ENCODE measurements at regions not wholly inside any gene's neighbourhood (a gene's known extent, or its start where the extent isn't known, plus 50 kb on each side); places are given as distances from the start of the nearest gene placed in this dataset.

DNA sequence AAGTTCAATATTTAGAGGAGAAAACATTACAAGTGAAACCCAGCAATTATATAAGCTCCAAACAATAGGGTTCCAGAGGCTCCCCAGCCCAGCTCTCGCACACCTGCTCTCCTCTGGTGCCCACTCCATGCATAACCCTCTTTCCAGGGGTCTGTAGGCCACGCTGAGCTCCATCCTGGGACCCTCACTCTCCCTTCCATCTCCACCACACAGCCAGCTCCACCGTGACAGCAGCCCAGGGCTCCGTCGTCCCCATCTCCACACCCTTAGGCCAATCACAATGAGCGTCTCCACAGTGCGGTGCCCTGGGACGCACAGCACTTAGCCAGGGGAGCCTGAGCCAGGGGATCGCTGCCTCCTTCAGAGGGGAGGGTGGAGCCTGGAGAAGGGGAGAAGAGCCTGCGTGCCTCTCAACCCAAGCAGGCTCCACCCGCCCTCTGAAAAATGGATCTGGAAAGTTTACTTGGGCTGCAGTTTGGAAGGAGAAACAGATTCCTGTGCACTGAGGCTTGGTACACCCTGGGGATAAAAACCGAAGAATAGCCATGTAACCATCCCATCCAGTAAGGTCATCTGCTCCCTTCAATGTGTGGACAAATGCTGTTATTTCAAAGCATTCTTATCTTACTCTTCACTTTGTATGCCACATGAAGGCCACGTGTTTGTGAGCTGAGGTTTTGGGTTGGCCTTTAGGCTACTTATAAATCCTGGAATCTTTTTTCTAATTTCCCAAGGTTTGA is 72.4 kb upstream of the GGTLC1 start:
- DNase-seq (ENCODE audit: low spot score) = no peak

DNA sequence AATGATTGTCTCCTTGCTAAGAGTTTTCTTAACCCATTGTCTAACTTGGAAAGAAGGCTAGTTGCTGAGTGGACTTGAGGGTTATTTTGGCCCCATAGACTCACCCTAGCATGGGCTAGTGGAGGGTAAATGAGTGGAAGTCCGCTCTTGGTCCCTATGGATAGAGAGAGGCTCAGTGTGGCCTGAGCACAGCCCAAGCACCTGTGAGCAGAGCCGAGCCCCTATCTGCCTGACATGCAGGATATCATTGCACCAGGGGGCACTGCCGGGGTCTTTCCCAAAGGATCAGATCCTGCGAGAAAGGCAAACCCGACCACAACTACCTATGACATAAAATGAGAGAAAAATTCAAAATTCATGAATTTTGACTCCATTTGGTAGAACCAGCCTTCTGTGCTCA is 70.6 kb upstream of the GGTLC1 start:
- DNase-seq (ENCODE audit: low spot score) = no peak

DNA sequence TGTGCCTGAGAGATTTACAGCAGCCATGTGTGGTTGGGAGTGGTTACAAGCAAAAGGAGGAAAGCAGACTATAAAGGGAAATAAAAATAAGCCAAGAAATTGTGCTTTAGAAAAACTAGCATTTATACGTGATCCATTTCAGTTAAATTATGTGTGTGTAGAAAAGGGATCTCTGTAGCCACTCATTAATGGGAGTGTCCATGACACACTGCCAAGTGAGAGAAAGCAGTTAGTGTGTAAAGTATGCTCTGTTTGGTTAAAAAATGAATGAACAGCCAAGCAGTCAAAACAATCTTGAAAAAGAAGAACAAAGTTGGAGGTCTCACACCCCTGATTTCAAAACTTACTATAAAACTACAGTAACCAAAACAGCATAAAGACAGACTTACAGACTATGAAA is 67.9 kb upstream of the GGTLC1 start:
- DNase-seq (ENCODE audit: low spot score) = no peak

DNA sequence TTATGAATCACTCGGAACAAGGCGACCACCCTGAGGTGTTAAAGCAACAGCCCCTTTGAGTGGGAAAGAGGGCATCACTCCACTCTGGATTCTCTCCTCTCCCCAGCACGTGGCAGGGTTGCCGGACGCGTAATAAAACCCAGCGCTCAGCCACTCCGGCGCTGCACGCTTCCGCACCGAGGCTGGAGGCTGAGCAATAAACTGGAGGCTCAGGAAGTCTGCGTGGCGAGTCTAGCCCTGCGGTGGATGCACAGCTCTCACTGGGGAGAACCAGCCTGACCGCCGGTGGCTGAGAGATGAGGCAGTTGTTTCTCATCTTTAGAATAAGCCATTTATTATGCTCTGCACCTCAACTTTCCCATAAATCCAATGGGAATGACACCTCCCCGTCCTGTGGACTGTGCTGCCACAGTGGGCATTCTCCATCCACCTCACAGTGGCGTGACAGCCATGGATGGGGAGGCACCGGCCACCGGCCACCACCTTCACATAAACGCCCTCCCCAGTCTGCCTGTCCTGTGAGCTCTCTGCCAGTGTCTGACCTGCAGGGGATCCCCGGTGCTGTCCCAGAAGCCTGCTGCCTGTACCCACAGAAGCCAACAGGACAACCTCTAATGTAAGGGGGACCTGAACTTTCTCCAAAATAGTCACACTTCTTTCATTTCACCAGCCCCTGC is 64.2 kb upstream of the GGTLC1 start:
- no peak for DNase-seq (ENCODE audit: low spot score)

DNA sequence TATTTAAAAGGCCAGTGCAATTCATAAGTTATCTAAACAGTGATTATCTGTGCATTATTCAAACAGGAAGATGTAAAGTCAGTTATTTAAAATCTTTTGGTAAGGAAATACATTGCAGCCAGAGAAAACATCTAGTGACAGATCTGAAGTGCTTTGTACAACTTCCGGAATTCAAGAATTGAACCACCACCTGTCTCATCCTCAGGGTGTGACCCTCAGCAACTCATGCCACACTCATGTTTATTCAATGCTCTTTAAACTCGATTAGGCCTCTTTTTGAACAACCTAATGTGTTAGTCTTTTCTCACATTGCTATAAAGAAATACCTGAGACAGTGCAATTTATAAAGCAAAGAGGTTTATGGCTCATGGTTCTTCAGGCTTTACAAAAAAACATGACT is 62.6 kb upstream of the GGTLC1 start:
- no peak for DNase-seq (ENCODE audit: low spot score)

DNA sequence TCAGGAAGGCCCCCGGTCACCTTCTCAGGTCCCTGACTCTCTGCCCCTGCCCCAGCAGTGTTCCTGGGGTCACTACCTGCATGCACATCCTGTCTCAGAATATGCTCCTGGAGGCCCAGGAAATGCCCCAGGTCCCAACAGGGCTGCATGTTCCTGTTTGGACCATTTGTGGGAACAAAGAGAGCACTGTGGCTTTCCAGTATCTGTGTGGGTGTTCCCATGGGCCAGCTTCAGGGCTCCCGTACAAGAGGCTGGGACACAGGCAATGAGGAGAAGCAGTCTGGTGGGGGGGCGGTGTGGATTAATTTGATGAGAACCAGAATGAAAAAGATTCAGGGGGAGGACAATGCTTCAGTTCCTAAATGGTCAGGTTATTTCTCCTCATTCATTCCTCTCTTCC is 61.5 kb upstream of the GGTLC1 start:
- no peak for DNase-seq (ENCODE audit: low spot score)

DNA sequence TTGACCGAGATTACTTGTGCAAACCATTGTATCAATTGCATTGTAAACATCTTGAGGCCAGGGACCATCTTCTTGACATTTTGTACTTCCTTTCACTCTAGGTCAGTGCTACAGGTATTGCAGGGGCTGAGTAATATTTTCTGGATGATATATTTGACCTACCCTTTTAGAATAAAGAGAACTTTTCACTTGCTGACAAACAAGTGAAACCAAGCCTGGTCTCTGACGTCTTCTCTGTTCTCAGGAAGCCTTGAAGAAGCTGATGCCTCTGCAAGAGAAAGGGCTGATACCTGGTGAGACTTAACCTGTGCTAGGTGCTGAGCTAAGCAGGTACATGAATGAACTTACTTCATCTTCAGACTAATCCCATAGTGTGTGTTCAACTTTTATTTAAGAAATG is 60.5 kb upstream of the GGTLC1 start:
- no peak for DNase-seq (ENCODE audit: low spot score)

DNA sequence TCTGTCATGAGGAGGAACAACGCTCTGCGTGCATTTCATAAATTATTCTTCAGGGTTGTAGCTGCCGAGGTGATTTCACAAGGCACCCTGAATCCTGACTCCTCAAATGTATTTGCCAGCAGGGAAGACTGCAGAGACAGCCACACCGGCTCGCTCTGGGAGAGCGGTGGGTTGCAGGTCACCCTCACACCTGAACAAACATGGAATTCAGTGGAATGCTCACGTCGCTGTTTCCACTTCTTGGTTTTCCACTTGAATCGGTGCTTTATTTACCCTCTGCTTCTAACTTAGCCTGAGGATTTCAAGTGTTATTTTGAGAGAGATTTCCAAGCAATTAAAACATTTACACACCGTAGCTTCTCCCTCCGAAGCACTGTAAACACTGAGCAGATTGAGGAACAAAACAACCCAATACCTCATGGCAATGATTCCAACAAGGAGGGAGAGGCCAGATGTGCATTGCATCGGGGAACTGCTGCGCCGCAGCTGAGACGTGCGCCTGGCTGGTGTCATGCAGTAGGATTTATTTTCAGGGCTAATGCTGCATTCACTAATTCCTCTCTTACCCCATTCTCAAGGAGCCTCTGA is 59.5 kb upstream of the GGTLC1 start:
- DNase-seq (ENCODE audit: low spot score) = no peak

DNA sequence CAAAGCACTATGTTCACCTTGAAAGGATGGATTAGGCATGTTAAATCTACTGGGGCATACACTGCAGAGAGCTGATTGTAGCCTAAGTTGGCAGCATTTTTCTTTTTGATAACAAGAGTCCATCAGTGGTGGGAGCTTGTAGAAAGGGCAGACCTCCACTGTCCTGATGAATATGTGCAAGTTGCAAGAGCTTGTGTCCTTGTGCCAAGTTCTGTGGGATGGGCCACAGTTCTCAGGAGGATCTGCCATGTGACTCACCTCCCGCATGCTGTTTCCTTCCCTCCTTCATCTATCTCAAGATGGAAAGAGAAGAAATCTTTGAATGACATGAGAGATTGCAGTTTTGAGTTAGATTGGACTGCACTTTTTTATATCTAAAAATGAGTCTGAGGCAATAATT is 58.3 kb upstream of the GGTLC1 start:
- no peak for DNase-seq (ENCODE audit: low spot score)

DNA sequence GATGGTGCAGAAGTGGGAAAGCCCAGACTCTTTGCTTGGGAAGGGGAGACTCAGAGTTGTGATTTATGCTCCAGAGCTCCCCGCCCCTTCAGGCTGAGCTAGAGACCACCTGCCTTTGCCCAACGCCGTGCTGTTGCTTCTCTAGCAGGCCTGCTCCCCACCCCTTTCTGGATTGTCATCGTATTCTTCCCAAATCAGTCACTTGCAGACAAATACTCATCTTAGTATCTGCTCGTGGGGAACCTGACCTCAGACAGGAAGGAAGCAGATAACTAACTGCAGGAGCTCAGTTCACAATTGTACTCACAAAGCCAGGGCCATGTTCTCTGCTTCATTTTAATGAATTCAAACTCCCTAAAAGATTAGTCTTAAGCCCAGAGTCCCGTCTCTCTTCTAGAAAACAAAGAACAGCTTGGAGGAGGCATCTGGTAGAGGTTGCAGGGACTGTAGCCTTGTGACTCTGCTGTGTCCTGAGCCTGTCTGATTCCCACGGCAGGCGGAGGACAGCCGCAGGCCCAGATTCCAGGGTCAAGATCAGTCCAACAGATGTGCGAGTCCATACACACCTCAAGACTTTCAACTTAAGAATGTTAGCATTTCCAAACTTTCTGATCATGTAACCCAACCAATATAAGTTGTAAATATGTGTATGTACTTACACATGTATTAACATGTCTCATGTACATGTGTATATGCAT is 57.2 kb upstream of the GGTLC1 start:
- DNase-seq (ENCODE audit: low spot score) = no peak

DNA sequence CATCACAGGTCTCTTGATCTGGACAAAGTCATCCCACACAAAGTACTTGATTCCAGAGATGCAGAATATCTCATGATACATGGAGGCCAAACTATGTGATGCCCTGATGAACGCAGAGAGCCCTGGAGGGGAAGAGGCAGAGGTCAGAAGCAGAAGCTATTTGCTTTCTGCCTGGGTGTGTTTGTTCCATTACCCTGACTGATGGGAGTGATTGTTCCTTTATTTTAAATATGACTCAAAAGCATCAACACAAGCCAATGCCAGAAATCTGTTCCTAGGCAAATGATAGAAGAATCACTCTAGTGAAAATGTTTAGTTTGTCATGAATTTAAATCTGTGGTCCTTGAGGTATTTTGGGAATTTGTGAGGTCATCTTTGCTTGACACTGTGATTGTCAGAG is 54.7 kb upstream of the GGTLC1 start:
- no peak for DNase-seq (ENCODE audit: low spot score)

DNA sequence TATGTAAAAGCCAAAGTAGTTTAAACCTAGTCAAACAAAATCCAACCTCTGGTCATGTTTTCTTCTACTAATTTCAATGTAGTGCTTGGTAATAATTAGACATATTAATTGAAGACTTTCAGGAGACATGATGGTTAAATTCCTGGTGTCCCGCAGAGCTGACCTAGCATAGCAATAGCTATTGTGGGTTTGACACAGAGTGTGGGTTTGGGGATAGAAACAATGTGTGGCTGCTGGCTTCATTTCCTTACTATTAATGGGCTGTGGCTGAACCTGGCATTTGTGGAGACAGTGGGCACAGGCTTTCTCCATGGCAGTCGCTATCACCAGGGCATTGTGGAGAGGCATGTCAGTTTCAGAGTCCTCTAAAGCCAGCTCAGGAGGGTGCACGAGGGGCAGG is 54.1 kb upstream of the GGTLC1 start:
- DNase-seq (ENCODE audit: low spot score) = no peak

DNA sequence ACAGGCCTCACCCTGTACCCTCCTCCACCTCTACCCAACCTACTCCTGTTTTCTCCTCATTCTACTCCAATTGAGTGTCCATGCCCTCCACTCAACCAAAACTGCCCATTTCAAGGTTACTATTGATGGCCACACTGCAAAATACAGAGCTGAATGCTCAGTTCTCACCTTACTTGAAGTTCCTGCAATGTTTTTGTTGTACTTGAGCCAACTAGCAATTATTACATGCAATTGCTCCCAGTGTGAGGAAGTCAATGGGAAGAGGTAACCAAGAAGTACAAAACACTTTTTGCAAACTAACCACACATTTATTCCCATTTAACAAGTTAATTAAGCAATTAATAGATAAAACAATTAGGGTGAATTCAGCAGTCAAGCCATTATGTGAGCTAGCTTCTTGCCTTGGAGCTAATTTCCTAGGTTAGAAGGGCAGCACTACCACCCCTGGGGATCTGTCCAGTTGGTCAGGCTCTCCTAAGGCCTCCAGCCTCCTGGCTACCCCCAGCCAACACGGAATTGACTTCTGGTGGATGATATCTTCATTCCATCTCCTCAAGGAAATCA is 52.4 kb upstream of the GGTLC1 start:
- DNase-seq (ENCODE audit: low spot score) = no peak

DNA sequence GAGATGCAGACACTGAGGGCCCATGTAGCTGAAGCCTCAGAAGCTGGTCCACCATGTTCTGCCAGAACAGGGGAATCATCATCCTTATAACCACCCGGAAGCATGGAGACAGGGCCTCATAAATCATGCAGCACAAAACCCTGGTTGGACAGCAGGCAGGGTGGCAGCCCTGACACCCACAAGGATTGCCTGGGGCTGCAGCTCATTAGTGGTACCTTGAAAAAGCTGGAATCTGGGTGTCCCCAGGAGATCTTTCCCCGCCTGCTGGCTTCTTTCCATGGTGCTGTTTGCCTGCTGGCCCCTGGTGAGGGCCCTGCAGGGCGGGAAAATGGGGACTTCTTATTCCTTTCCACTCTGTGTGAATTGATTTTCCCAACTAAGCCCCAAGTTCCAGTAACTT is 50.6 kb upstream of the GGTLC1 start:
- no peak for DNase-seq (ENCODE audit: low spot score)

Measured in ecto neural progenitor cell (in vitro differentiated cells).